PC-9 (cell line): ENCODE measurements at regions not wholly inside any gene's neighbourhood (a gene's known extent, or its start where the extent isn't known, plus 50 kb on each side); places are given as distances from the start of the nearest gene placed in this dataset.

ENCODE experiments used
- CTCF ChIP-seq: fragments of 200-600 bp; sonication (generic); conservative IDR thresholded peaks from 2 replicates; pipeline ENCODE4 v1.6.1; 2017; ENCODE audit warnings: mixed run types, antibody characterized with exemption, mild to moderate bottlenecking, moderate library complexity
- EZH2 ChIP-seq: fragments of 200-600 bp; sonication (generic); IDR thresholded peaks from 2 replicates; pipeline ENCODE4 v1.8.0; 2017; ENCODE audit warnings: antibody characterized with exemption, low read depth

- TF ChIP-seq EZH2 (no peak), CTCF (no peak)
These were observed 1208.0 kb downstream of the BRD1 start for GRCh38 chr22:48619721-48620120.
